HG02970 (cell line): ENCODE measurements at regions not wholly inside any gene's neighbourhood (a gene's known extent, or its start where the extent isn't known, plus 50 kb on each side); places are given as distances from the start of the nearest gene placed in this dataset.
"Not testable (repeated sequence)": the region's sequence is repeated elsewhere in the genome, so short reads cannot be mapped to it uniquely, and the experiment has no call there.

Experiments
- ATAC-seq: cut with Tn5 transposase; IDR thresholded peaks from one replicate; pipeline ENCODE4 v1.9.1; 2021; ENCODE audit warnings: mild to moderate bottlenecking, moderate library complexity, moderate number of reproducible peaks; ENCODE audit not compliant: unreplicated experiment, low FRiP score

DNA sequence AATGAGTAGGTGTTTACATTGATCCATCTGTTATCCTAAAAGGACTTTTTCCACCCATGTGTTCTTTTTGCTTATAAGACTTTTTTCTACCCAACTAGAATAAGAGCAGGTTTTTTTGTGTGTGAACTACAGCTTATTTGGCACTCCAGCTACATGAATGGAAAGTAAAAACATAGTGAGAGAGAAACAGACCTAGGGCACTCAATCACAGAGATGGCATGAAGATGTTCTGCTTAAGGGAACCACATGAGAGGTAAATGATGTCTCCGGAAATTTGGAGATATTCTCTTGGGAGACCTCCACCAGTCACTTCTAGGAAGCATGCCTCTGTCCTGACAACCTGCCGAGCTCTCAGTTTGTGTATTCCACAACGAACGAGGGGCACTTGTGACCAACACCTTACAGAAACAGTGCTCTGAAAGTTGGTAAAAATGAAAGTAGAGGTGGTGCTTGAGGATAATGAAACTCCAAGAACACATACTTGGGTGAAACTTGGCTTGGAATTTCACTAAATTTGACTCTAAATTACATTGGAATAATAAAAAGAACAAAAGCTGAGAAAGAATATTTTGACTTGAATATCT is 788.4 kb upstream of the GALNTL6 start:
- no peak for ATAC-seq

DNA sequence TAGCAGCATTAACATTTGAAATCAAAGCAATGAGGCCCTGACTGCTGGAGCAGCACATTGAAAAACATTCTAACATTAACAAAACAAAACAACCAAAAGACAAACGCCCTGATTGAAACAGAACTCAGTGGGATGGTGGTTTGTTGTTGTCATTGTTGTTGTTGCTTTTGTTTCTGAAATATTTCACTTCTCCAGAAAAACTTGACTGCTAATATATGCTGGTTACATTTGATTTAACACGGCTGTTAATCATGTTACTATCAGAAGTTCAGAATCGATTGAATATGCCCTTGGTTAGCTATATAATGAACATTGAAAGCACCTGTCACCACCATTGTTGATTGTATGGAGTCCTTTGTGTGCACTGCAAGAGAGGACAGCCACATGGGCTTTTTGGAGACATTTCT is 790.4 kb upstream of the GALNTL6 start:
- no peak for ATAC-seq

DNA sequence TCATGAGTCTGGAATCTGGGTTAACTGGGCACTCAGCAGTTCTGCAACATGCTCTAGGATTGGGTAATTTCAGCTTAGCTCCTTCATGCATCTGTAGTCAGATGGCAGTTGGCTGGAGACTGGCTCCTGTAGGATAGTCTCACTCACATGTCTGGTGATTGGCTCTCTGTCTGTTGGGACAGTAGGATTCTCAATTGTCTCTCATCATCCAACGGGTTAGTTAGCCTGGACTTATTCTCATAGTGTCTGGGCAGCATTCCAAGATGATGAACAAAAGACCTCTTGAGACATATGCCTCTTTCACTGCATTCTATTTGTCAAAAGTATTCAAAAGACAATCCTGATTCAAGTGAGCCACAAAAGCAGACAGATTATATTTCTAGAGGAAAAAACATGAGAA is 795.6 kb upstream of the GALNTL6 start:
- no peak for ATAC-seq

DNA sequence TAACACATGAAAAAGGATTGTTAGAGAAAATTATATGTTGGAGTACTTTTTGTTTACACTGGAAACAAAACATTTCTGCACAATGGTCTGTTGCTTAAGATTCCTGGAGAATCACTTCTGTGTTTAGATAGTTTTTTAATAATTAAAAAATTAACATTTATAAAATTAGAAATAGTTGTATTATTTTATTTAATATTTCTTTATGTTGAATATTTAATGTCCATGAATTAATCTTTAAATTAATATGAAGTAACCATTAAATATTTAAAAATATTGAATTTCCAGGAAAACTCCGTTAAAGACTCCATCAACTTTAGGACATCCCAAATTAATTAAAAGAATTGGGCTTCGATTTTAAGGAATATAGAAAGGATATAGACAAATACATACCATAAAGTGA is 797.1 kb upstream of the GALNTL6 start:
- no peak for ATAC-seq

DNA sequence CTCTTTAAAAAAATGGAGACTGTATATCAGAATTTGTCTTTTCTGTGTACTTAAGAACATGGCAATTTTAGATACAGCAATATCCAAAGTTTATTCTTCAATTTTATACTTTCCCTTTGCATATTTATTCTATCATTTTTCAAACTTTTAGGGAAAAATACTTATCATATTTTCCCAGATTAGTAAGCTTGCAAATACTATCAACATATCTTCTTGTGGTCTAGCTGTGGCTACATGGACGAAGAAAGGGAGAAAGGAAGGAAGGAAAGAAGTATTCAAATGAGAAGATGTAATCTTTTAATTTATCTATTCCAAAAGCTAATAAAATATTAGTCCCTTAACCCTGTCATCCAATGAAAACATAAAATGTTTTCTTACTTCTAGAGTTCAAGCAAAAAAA is 797.8 kb upstream of the GALNTL6 start:
- no peak for ATAC-seq

DNA sequence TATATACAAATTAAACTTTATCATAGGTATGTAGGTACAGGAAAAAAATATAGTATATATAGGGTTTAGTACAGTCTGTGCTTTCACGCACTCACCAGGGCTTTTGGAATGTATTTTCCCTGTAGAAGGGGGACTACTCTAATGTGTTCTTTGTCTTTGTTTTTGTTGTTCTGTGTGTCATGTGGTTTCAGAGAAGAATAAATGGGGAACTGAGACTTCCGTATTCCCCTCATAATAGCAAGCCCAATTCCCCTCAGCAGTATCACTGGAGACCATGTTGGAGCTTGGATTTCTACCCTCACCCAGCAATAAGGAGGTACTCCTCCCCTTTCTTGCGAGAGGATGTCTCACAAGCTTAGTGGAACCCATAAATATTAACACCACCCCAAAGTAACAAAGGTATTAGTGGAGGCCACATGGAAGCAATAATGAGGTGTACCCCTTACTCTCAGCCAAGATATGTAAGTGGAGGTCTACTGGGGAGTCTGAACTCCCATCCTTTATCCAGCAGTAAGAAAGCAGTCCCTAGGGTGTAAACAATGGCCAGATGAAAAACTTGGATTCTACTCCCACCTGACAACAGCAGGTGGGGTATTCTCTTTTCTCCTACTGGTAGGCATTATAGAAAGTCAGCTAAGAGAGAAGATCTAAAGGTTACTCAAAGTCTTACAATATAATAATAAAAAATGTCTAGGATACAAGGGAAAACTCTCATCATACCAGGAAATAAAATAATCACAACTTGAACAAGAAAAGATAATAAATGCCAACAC is 805.4 kb upstream of the GALNTL6 start:
- ATAC-seq, result no peak

DNA sequence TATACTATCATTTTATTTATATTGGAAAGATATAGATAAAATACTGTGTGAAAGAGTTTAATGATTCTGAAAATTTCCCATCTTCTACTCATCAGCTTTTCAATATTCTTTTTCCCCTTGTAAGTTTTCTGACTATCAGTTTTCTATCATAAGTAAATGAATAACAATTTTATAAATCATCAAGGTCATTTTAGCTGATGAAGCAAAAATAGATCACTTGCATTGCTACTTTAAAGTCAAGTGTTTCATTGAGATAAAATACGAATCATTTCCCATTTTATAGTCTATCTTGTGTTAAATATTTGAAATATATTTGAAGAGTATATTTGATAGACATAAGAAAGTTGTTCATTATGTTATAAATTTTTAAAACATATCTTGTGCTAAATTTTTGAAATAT is 811.0 kb upstream of the GALNTL6 start:
- no peak for ATAC-seq

DNA sequence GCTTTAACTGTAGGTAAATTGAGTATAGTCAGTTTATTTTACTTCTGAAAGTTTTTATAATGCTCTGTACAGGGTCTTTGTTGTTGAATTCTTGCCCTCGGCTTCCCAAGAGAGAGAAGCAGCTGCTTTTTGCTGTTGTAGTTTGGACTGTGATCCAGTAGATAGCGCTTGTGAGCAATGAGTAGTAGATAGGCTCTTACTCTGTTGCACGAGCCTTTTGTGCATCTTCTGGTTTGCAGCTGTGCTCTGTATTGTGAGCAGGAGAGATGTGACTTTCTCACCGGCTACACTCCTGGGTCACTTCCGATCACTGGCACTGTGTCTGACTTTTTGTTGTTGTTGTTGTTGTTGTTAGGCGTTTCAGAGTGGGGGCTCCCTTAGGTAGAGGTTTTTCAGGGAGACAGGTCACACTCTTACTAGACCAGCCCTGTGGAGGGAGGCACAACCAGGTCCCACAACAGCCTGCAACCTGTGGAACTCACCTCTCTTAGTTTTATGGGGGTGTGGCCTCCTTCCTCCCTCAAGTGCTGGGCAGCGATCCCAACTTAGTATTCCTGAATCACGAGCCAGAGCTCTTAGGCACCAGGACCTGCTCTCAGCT is 822.1 kb upstream of the GALNTL6 start:
- ATAC-seq, result peak; percentile 83

DNA sequence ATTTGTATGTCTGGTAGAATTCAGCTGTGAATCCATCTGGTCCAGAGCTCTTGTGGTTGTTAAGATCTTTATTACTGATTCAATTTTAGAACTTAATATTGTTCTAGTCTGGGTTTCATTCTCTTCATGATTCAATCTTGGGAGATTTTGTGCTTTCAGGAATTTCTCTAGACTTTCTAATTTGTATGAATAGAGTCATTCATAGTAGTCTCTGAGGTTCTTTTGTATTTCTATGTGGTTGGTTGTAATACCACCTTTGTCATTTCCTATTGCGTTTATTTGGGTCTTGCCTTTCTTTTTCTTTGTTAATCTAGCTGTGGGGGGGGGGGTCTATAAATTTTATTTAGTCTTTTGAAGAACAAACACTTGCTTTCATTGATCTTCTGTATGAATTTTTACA is 824.8 kb upstream of the GALNTL6 start:
- ATAC-seq, result no peak

DNA sequence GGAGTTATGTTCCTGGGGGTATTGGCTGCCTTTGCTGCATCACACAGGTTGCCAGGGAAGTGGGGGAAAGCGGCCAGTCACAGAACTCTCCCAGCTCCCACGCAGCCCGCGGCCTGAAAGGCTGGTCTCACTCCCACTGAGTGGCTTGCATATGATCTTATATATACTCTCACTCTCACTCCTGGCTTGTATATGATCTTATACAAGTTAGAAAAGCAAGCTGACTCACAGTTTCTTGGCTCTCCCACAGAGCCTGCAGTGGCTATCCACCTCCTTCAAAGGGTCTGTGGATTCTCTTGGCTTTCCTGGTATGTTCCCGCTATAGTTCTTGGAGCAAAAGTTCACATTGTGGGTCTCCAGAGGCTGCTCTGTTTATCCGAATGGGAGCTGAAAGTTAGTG is 833.5 kb upstream of the GALNTL6 start:
- no peak for ATAC-seq

DNA sequence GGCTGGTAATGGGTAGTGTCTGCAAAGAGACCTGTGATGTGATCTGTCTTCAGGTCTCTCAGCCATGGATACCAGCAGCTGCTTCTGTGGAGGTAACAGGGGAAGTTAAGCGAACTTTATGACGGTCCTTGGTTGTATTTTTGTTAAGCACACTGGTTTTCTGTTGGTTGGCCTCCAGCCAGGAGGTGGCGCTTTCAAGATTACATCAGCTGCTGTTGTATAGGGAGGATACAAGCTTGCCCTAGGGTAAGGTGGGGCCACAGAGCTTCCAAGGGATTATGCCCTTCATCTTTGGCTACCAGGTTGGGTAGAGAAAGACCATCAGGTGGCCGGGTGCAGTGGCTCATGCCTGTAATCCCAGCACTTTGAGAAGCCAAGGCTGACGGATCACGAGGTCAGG is 834.2 kb upstream of the GALNTL6 start:
- no peak for ATAC-seq

DNA sequence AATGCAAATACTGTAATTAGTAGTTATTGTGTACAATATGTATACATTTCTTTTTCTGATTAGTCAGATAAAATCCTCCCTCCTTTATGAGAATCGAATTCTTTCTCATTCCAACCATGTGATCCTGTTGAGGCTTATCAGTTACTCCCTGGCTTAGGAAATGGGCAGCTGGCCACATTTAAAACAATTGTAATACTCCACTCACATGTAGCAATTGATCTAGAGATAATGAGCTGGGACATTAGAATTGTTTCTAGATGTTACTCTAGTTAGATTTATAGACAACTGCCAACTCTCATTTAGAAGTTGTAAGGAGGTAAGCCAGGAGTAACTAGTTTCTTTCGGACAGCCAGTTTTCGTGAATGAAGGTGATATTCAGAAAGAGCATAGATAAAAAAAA is 859.3 kb upstream of the AADAT start:
- no peak for ATAC-seq

DNA sequence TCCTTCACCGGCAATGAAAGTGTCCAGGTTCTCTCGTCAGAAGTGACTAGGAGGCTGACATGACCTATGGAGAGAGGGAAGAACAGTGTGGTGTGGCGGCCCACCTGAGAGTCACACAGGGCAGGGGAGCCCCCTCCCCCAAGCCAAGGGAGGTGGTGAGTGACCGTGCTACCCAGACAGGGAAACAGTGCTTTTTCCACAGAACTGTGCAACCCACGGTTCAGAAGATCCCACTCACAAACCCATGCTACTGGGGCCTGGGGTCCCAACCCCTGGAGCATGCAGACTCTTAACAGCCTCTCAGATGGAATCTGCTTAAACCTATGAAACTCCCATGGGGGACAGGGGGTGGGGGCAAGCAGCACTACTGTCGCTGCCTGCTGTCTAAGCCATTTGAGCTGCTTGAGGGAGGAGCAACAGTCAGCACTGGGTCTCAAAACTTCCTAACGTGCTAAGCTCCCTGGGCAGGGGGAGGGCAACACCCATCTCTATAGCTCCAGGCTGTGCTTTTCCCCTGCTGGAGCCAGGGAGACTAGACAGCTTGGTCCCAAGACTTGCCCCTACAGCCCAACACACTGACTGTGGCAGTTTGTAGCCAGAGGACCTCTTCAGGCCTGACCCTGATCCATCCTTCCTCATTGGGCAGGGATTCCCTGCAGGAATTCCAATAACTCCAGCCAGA is 850.4 kb upstream of the AADAT start:
- ATAC-seq, result no peak

DNA sequence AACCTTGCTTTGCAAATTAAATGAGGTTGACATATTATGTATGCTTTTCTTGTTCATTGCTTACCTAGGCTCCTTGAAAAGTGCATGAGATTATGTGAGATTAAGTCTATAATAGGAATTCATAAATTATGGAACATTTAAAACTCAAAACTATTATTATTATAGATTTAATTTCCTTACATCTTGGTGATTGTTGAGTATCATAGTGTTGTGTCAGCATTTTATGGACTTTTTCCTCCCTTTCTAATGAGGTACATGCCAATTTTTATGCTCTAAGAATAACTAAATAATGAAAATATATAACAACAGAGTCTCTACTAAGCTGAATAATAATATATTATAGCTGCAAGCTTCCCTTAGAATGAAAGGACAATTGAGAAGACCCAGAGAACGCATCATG is 848.8 kb upstream of the AADAT start:
- ATAC-seq, result no peak

DNA sequence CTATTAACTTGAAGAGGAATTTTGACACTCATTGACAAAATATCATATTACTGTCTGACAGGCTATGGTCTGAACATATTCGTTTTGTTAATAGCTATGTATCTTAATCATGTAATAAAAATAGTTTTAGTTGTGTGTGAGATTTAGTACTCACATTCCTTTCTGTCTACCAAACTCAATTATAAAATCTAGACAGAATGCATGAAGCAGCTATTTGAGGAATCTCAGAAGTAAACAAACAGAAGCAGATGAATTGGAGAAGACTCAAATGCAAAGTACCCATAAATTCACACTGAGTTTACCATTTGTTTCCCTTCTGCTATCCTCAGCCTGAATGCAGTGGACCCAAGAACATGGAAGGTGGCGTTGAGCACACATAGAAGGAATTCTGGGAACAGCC is 841.6 kb upstream of the AADAT start:
- ATAC-seq, result no peak

DNA sequence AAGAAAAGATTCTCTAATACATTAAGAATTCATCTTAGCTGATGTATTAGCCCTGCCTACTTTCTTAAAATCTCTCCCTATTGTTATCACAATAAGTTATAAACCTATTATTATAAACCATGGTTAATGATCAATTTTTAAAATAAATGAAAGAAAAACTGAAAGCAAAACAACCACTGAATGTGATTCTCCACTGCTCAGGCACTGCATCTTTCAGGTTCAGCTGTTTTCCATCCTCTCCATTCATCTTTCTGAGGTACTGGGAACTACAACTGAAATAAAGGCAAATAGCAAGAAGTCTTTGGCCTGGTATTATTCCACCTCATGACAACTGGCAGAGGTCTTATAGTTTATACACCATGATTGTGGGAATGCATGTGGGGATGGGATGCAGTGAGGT is 798.9 kb upstream of the AADAT start:
- no peak for ATAC-seq

DNA sequence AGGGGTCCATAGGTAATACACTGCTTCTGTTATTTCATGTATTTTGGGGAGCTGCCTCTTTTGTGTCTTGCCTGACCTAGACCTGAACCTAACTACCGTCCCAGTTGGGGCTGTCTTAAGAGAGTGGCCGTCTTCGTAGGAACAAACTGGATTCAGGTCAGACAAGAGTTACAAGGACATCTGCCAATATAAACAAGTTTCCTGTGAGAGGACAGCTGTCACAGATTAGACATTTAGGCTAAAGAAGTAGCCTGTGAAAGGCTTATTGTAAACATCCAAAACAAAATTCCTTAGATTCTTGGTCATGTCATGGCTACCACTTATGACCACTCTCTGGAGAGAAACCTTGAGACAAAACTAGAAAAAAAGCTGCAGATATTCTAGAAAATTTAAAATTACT is 797.6 kb upstream of the AADAT start:
- no peak for ATAC-seq

DNA sequence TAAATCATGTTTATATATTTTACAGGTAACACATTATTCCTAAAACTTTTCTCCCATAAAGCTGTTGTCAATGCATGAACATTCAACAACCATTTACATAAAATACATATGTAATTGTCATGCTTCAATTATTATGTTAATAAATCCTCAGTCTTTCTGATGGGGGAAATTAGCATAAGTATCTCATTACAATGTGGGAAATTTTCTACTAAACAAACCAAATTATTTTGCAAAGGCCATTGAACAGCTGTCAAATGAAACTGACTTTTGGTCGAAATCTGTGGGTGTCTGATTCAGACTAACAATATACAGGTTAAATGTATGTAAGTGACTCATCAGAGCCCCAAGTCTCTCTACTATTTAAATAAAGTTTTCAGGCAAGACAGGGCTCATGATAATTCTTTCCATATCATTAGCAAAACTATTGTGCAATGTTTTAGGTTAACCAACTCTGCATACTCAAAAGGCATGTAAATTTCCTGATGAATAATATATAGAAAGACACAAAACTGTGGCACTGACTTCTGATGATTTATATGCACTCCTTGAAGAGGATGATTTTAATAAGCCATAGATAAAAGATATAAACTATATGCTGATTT is 795.3 kb upstream of the AADAT start:
- ATAC-seq, result no peak

DNA sequence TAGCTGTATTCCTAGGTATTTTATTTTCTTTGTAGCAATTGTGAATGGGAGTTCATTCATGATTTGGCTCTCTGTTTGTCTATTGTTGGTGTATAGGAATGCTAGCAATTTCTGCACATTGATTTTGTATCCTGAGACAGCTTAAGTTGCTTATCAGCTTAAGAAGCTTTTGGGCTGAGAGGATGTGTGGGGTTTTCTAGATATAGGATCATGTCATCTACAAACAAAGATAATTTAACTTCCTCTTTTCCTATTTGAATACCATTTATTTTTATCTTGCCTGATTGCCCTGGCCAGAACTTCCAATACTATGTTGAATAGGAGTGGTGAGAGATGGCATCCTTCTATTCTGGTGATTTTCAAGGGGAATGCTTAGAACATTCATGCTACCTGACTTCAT is 791.9 kb upstream of the AADAT start:
- ATAC-seq, result not testable (repeated sequence)

DNA sequence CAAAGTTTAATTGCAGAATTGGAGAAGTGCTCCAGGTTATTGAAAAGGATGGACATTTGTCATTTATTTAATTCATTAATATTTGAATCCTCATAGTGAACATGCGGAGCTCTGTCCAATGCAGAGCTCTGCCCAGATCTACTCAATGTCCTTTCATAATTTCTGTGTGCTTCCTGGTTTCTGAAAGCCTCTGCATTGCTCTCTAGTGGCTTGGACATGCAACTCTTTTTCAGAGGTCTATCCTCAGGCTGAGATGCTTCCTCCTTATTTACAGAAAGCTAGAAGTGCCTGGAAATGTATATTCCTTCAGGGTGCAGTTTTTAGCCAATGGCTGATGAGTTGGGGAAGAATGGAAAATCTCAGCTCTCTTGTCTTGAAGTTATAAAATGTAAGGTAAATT is 786.1 kb upstream of the AADAT start:
- ATAC-seq, result no peak

DNA sequence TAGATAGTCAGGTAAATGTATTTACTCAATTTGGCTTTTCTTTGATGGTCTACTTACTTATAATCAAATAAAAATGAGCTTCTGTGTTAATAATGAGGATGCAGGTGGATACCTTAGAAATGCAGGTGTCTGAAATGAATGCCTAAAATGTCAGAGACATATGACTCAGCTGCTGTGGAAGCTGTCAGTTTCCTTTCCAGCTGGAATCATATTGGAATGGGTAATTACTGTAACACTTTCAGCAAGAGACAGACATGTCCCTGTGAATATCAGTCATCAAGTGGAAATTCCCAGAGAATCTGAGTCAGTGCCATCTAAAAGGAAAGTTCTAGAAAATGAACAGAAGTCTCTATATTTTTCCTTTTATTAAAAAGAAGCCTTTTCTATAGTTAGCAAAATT is 783.0 kb upstream of the AADAT start:
- no peak for ATAC-seq
